Gastroesophageal sphincter (tissue), 4 donors: ENCODE measurements at regions not wholly inside any gene's neighbourhood (a gene's known extent, or its start where the extent isn't known, plus 50 kb on each side); places are given as distances from the start of the nearest gene placed in this dataset.

ENCODE experiments used
- ATAC-seq: fragments of 150-250 bp; one replicate; pipeline ENCODE4 v1.9.1; 2016; ENCODE audit warnings: mild to moderate bottlenecking, moderate library complexity
- H3K27ac ChIP-seq, 4 donors: fragments of 200-600 bp; sonication (generic) in 3 of 4; 1 replicate in 3 of 4; 2 replicates in 1 of 4; pipeline ENCODE4 v1.5.1; 2016 to 2019
- H3K27me3 ChIP-seq: fragments of 200-600 bp; sonication (generic); one replicate; pipeline ENCODE4 v1.5.1; 2019
- H3K36me3 ChIP-seq, 2 donors: fragments of 200-600 bp; sonication (generic); one replicate each; pipeline ENCODE4 v1.5.1; 2019; ENCODE audit warnings: control low read depth in 1 of 2
- H3K4me1 ChIP-seq, 3 donors: fragments of 200-600 bp; sonication (generic); 1 replicate in 2 of 3; 2 replicates in 1 of 3; pipeline ENCODE4 v1.5.1; 2016 to 2019; ENCODE audit warnings: control low read depth in 2 of 3
- H3K4me3 ChIP-seq, 2 donors: fragments of 200-600 bp; sonication (generic); one replicate each; pipeline ENCODE4 v1.5.1; 2019; ENCODE audit warnings: mild to moderate bottlenecking in 1 of 2, moderate library complexity in 1 of 2
- H3K9me3 ChIP-seq, 3 donors: fragments of 200-600 bp; sonication (generic); one replicate each; pipeline ENCODE4 v1.5.1; 2017 to 2019; ENCODE audit warnings: control low read depth in 2 of 3
- CTCF ChIP-seq, 4 experiments: fragments of 200-600 bp in 2 of 4; fragments of 450-650 bp in 2 of 4; sonication (generic) in 1 of 4; IDR thresholded peaks; one replicate each; pipeline ENCODE4 v1.5.1; 2017 to 2019; ENCODE audit warnings: antibody characterized with exemption in 4 of 4, mild to moderate bottlenecking in 2 of 4, moderate library complexity in 2 of 4
- EP300 ChIP-seq: sonication (generic); formaldehyde crosslinking; IDR thresholded peaks from one replicate; pipeline ENCODE4 v1.6.1; 2017; ENCODE audit warnings: antibody characterized with exemption, mild to moderate bottlenecking
- POLR2A ChIP-seq, 2 donors: fragments of 450-650 bp; IDR thresholded peaks; one replicate each; pipeline ENCODE4 v1.6.1; 2017; ENCODE audit warnings: antibody characterized with exemption in 2 of 2, mild to moderate bottlenecking in 2 of 2, moderate library complexity in 1 of 2
- POLR2AphosphoS5 ChIP-seq: sonication (generic); formaldehyde crosslinking; IDR thresholded peaks from one replicate; pipeline ENCODE4 v1.6.1; 2017; ENCODE audit warnings: antibody characterized with exemption
- WGBS, 2 donors: methylation state at CpG; one replicate each; pipeline ENCODE4 v1.1.5; 2018; ENCODE audit warnings: low coverage in 1 of 2; 5-methylcytosine and 5-hydroxymethylcytosine counted together

DNA sequence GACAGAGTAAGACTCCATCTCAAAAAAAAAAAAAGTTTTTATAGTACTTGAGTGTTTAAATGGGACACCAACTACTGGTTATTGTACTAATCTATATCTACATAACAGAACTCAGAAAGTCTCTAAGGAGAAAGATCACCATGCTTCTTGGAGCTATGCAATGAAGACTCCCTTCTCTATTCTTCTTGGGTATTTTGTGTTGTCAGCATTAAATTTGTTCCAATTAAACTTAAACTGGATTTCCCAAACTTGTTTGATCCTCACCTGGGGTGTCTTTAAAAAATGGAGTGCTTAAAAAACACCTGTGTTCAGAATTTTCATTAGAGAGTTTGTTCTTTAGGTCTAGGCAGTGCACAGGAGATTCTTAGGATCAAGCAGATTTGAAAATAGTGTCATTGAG, 536.0 kb downstream of the GATA3 start:
- Histone ChIP-seq H3K36me3 (no peaks in the 10 kb centered on the region), H3K27ac (no peak overlapping the region), H3K4me3 (no peak overlapping the region), H3K4me1 (no peaks in the 10 kb centered on the region), H3K27me3 (no peaks in the 10 kb centered on the region), H3K9me3 (no peaks in the 10 kb centered on the region)
- ATAC-seq = no peak
- TF ChIP-seq EP300 (no peak), POLR2AphosphoS5 (no peak), POLR2A (IDR thresholded peaks at IDR 0.05) (no peak), CTCF (IDR thresholded peaks at IDR 0.05) (no peak)

DNA sequence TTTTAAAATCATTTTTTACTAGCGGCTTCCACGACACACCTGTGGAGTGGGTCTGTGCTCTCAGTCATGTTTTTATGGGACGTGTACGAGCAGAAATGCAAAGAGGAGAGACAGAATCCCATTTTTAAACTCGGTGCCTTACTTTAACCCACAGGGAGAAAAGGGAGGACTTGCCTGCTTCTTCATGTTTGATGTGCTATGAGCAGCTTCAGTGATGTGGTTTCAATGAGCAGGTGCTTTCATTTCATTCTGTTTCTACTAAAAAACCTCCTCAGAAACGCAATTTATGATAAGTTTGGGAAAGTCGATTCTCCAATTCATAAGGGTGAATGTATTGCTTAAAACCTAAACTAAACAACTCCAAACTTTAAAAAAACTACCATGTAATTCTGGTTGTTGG, 537.2 kb downstream of the GATA3 start:
- H3K4me1 ChIP-seq = no peaks in the 10 kb centered on the region
- WGBS, 2 donors = 85 to 90% methylated on average over 7 of the region's 7 CpGs
- TF ChIP-seq CTCF (IDR thresholded peaks at IDR 0.05) (no peak), EP300 (no peak), POLR2AphosphoS5 (no peak), POLR2A (IDR thresholded peaks at IDR 0.05) (no peak)
- H3K9me3 ChIP-seq = no peaks in the 10 kb centered on the region
- no peaks in the 10 kb centered on the region for H3K36me3 ChIP-seq
- no peak for ATAC-seq
- H3K27ac ChIP-seq = no peak overlapping the region
- H3K27me3 ChIP-seq = no peaks in the 10 kb centered on the region
- no peak overlapping the region for H3K4me3 ChIP-seq

DNA sequence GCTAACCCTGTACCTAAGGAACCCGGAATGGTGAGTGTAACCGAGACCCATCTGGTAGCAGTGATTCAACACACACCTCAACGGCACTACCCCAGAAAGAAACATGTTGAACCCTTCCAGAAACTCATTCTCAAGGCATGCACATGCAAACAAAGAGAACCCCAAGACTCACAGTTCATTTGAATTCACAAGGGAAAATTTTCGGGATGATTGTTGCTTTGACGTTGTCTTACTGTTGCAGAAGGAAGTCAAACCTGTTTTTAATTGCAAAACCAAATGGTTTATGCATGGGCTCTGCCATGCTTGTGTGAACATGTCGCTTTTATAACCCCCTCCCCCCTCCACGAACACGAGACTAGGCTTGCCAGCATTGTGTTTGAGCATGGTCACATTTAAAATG, 539.7 kb downstream of the GATA3 start:
- Histone ChIP-seq H3K4me1 (no peaks in the 10 kb centered on the region), H3K27me3 (no peaks in the 10 kb centered on the region), H3K9me3 (no peaks in the 10 kb centered on the region), H3K4me3 (no peak overlapping the region), H3K27ac (no peak overlapping the region), H3K36me3 (no peaks in the 10 kb centered on the region)
- WGBS, 2 donors = 76 to 86% methylated on average over 6 to 7 of the region's 8 CpGs
- no peak for ATAC-seq
- TF ChIP-seq POLR2A (IDR thresholded peaks at IDR 0.05) = no peak
- no peak for TF ChIP-seq POLR2AphosphoS5
- TF ChIP-seq EP300 = no peak
- TF ChIP-seq CTCF (IDR thresholded peaks at IDR 0.05) = no peak

DNA sequence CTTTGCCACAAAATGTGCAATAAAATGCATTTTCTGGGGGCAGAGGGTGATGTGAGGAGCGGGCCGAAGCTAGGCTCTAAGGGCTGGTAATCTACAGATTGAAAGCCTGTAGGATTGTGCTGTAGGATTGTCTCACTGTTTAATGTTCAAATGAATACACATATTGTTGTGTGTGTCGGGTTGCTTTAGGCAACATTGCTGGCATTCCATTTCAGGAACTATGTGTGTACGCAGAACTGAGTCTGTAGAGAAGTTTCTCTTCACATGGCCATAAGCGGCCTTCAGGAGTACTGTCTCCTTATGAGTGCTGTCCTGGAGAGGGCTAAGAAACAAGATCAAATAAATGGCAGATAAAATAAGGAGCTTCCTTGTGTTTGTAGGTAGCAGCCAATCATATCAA, 540.2 kb downstream of the GATA3 start:
- 65 to 80% methylated on average over 3 to 4 of the region's 5 CpGs for WGBS, 2 donors
- TF ChIP-seq EP300 (no peak), POLR2A (IDR thresholded peaks at IDR 0.05) (no peak), POLR2AphosphoS5 (no peak), CTCF (IDR thresholded peaks at IDR 0.05) (no peak)
- Histone ChIP-seq H3K4me3 (no peak overlapping the region), H3K27me3 (no peaks in the 10 kb centered on the region), H3K36me3 (no peaks in the 10 kb centered on the region), H3K4me1 (no peaks in the 10 kb centered on the region), H3K27ac (no peak overlapping the region), H3K9me3 (no peaks in the 10 kb centered on the region)
- no peak for ATAC-seq

DNA sequence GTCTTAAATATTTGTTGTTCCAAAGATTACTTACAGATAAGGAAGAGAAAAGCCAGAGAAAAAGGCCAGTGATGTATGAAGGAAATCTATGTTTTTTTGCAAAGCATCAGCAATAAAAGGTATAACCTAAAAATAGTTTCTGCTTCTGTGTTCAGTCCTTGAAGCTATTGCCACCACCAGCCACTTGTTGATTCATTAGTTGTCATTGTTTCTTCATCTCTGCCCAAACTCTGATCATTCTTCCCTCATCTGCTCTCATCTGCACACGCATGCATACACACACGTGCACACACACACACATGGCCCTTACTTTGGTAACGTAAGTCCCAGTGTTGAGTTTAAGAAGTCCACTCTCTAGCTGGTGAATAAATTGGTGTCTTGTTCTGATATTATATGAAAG, 540.7 kb downstream of the GATA3 start:
- Histone ChIP-seq H3K4me1 (no peaks in the 10 kb centered on the region), H3K27ac (no peak overlapping the region), H3K27me3 (no peaks in the 10 kb centered on the region), H3K4me3 (no peak overlapping the region), H3K36me3 (no peaks in the 10 kb centered on the region), H3K9me3 (no peaks in the 10 kb centered on the region)
- TF ChIP-seq CTCF (IDR thresholded peaks at IDR 0.05) = no peak
- TF ChIP-seq POLR2AphosphoS5 = no peak
- TF ChIP-seq EP300 = no peak
- no peak for TF ChIP-seq POLR2A (IDR thresholded peaks at IDR 0.05)
- no peak for ATAC-seq
- 58 to 73% methylated on average over 3 of the region's 3 CpGs for whole genome bisulfite sequencing, 2 donors
